AG10803 (cell line): ENCODE measurements at regions not wholly inside any gene's neighbourhood (a gene's known extent, or its start where the extent isn't known, plus 50 kb on each side); places are given as distances from the start of the nearest gene placed in this dataset.

Source experiments
- DNase-seq: peaks from one replicate; pipeline ENCODE4 v3.0.0; 2010; ENCODE audit warnings: low read depth
- H3K4me3 ChIP-seq: 2 replicates; pipeline ENCODE4 v1.5.1; 2011; ENCODE audit warnings: mild to moderate bottlenecking, low read length, control low read depth
- TF ChIP-seq, protein P1 (sequence below): conservative IDR thresholded peaks from 2 replicates; pipeline ENCODE4 v1.5.1; 2011; ENCODE audit warnings: mild to moderate bottlenecking, low read length, control low read depth, inconsistent platforms

DNA sequence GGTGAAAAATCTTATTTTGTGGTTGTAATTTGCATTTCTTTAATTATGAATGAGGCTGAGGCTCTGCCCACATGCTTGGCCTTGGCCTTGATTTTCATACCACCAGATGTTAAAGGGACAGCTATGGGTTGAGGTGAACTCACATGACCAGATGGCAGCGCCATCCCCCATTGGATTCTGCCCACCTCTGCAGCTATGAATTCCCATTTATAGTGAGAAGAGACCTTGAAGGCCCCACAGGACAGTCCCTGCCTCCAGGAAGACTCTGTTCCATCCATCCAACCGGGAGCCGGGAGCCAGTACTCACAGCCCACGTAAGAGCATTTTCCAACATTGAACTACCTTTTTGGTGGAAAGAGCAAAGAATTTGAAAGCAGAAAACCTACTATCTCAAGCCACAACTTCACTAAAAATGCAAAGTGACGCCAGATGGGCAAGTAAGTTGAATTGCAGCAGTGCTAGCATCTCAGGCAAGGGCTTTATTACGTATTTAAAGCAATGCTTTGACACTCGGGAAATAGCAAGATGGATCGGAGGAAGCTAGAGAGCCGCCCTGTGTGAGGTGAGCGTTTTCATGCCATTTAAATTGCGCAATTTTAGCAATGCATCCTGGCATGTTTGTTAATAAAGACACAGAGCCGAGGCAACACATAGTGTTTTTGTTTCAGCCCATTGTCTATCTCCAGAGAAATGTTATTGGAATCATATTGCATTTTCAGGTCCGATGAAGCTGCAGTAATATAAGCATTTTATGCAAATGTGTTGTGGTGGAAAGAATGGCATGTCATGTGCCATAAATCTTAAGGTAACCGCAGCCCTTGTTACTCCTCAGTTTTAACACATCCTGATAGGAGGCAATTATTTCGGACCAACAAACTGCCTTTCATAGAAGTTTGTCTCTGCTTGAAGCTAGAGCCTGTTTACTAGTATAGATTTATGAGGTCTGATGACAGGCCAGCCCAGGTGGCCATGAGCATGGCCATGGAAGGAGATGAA is 273.4 kb upstream of the TNRC6C start:
- no peak overlapping the region for H3K4me3 ChIP-seq
- TF ChIP-seq, protein P1, sequence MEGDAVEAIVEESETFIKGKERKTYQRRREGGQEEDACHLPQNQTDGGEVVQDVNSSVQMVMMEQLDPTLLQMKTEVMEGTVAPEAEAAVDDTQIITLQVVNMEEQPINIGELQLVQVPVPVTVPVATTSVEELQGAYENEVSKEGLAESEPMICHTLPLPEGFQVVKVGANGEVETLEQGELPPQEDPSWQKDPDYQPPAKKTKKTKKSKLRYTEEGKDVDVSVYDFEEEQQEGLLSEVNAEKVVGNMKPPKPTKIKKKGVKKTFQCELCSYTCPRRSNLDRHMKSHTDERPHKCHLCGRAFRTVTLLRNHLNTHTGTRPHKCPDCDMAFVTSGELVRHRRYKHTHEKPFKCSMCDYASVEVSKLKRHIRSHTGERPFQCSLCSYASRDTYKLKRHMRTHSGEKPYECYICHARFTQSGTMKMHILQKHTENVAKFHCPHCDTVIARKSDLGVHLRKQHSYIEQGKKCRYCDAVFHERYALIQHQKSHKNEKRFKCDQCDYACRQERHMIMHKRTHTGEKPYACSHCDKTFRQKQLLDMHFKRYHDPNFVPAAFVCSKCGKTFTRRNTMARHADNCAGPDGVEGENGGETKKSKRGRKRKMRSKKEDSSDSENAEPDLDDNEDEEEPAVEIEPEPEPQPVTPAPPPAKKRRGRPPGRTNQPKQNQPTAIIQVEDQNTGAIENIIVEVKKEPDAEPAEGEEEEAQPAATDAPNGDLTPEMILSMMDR = no peak
- no peak for DNase-seq

DNA sequence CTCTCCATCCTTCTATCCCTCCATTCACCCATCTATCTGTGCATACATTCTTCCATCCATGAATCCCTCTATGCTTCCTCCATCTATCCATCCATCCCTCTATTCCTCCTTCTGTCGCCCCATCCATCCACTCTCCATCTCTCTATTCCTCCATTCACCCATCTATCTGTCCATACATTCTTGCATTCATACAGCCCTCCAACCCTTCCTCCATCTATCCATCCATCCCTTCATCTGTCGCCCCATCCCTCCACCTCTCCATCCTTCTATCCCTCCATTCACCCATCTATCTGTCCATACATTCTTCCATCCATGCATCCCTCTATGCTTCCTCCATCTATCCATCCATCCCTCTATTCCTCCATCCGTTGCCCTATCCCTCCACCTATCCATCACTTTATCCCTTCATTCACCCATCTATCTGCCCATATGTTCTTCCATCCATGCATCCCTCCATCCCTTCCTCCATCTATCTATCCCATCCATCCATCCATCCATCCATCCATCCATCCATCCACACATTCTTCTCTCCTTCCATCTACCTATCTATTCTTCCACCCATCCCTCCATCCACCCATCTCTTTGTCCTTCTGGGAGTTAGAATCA is 272.5 kb upstream of the TNRC6C start:
- H3K4me3 ChIP-seq = no peak overlapping the region
- TF ChIP-seq, protein P1 = no peak
- DNase-seq = no peak

DNA sequence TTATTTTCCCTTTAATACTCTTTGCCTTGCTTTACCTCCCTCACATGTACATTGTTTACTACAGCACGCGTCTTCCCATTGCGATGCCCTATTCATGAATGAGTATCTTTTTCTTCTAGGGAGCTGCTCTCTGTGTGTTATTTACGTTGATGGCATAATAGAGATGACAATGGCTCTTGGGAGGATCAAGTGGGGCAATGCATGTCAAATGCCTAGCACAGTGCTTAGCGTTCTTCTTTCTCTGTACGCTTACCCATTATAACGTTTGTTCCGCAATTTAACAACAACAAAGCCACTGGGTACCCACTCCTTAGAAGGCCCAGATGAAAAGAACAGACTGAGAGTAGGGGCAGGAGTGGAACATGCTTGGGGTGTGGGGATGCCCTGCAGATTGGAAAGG is 271.6 kb upstream of the TNRC6C start:
- no peak overlapping the region for H3K4me3 ChIP-seq
- TF ChIP-seq, protein P1 = no peak
- DNase-seq = no peak

DNA sequence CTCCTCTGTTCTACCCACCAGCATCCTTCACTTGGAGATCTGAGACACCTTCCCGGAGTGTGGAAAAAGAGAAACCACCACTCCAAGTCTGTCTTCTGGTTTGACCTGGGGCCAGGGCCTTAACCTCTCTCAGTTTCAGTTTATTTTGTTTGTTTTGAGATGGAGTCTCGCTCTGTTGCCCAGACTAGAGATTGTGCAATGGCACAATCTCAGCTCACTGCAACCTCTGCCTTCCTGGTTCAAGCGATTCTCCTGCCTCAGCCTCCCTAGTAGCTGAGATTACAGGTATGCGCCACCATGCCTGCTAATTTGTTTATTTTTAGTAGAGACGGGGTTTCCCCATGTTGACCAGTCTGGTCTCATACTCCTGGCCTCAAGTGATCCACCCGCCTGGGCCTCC is 271.1 kb upstream of the TNRC6C start:
- H3K4me3 ChIP-seq = no peak overlapping the region
- TF ChIP-seq, protein P1 = no peak
- no peak for DNase-seq

DNA sequence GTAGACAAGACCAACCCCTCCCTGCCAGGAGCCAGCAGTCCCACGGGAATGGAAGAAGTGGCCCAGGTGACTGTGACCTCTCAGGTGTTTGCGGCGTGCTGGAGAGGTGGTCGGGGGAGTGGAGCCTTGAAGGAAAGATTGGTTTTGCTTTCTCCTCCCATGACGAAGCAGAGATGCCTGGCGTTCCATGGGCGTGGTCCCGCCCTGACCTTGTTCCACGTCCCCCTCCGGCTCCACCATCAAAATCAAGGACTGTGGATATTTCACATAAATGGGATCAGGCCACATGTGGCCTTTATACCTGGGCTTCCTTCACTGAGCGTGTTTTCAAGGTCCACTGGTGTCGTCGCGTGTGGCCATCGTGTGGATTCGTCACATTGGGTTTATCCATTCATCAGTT is 270.6 kb upstream of the TNRC6C start:
- H3K4me3 ChIP-seq = no peak overlapping the region
- no peak for DNase-seq
- TF ChIP-seq, protein P1 = no peak

DNA sequence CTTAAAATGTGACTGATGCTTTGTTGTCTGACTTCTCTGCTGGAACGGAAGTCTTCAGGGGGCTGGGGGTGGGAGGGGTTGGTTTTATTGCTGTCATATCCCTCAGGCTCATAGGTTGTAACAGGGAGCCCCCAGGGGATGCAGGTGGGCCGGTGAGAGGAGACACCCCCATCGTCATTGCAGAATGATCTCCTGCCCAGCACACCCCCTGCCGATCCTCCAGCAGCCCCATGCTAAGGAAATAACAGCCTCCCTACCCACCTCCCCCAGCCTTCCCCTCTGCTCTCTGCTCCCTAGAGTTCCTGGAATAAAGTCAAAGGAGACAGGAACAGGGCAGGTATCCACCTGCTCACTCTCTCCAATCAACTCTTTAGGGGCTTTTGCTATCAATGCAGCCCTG is 270.1 kb upstream of the TNRC6C start:
- TF ChIP-seq, protein P1 = no peak
- no peak overlapping the region for H3K4me3 ChIP-seq
- no peak for DNase-seq
